SK-N-SH treated with all-trans-retinoic acid at 6 μM for 48 hours (cell line): ENCODE measurements at regions not wholly inside any gene's neighbourhood (a gene's known extent, or its start where the extent isn't known, plus 50 kb on each side); places are given as distances from the start of the nearest gene placed in this dataset.

Experiments used
- ATAC-seq: fragments of 200-7000 bp; cut with Tn5 transposase; 3 replicates; pipeline ENCODE4 v1.9.1; 2020; ENCODE audit warnings: mild to moderate bottlenecking, moderate library complexity
- ARNTL ChIP-seq: fragments of 450-650 bp; formaldehyde crosslinking; IDR thresholded peaks from 2 replicates; pipeline ENCODE4 v1.5.0; 2020; ENCODE audit warnings: low read depth, mild to moderate bottlenecking, moderate library complexity, borderline replicate concordance
- BACH2 ChIP-seq: fragments of 250-450 bp; sonication (Bioruptor Pico); IDR thresholded peaks from 2 replicates; pipeline ENCODE4 v1.9.0; 2021; ENCODE audit warnings: mild to moderate bottlenecking, borderline replicate concordance
- CREB5 ChIP-seq: fragments of 250-450 bp; sonication (Bioruptor Pico); IDR thresholded peaks from 2 replicates; pipeline ENCODE4 v1.5.1; 2020; ENCODE audit warnings: low read depth, mild to moderate bottlenecking, moderate library complexity
- CSDC2 ChIP-seq: fragments of 250-450 bp; sonication (Bioruptor Pico); IDR thresholded peaks from 2 replicates; pipeline ENCODE4 v1.5.0; 2020; ENCODE audit warnings: mild to moderate bottlenecking, moderate library complexity
- ESRRG ChIP-seq: fragments of 250-450 bp; sonication (Bioruptor Pico); IDR thresholded peaks from 2 replicates; pipeline ENCODE4 v1.6.1; 2021; ENCODE audit warnings: mild to moderate bottlenecking
- GLIS3 ChIP-seq: fragments of 250-450 bp; sonication (Bioruptor Pico); IDR thresholded peaks from 2 replicates; pipeline ENCODE4 v1.5.0; 2020; ENCODE audit warnings: mild to moderate bottlenecking, moderate library complexity
- ISL1 ChIP-seq: fragments of 250-450 bp; sonication (Bioruptor Pico); IDR thresholded peaks from 2 replicates; pipeline ENCODE4 v2.1.2; 2022; ENCODE audit warnings: mild to moderate bottlenecking, moderate library complexity
- OSR1 ChIP-seq: fragments of 250-450 bp; sonication (Bioruptor Pico); IDR thresholded peaks from 2 replicates; pipeline ENCODE4 v1.8.0; 2022; ENCODE audit warnings: moderate library complexity, mild to moderate bottlenecking, inconsistent platforms
- PATZ1 ChIP-seq: fragments of 250-450 bp; sonication (Bioruptor Pico); IDR thresholded peaks from 2 replicates; pipeline ENCODE4 v1.8.0; 2020; ENCODE audit warnings: mild to moderate bottlenecking, moderate library complexity, borderline replicate concordance
- RARB ChIP-seq: fragments of 250-450 bp; sonication (Bioruptor Pico); IDR thresholded peaks from 2 replicates; pipeline ENCODE4 v1.8.0; 2021; ENCODE audit warnings: mild to moderate bottlenecking, moderate library complexity
- SNAI2 ChIP-seq: fragments of 250-450 bp; sonication (Bioruptor Pico); IDR thresholded peaks from 2 replicates; pipeline ENCODE4 v1.5.0; 2020; ENCODE audit warnings: mild to moderate bottlenecking, moderate library complexity
- ZC3H10 ChIP-seq: fragments of 250-450 bp; sonication (Bioruptor Pico); IDR thresholded peaks from 2 replicates; pipeline ENCODE4 v1.5.1; 2021; ENCODE audit warnings: mild to moderate bottlenecking, moderate library complexity
- ZFP3 ChIP-seq: fragments of 250-450 bp; sonication (Bioruptor Pico); IDR thresholded peaks from 2 replicates; pipeline ENCODE4 v1.5.0; 2020; ENCODE audit warnings: mild to moderate bottlenecking, moderate library complexity
- ZFP30 ChIP-seq: fragments of 450-650 bp; formaldehyde crosslinking; IDR thresholded peaks from 2 replicates; pipeline ENCODE4 v1.5.0; 2022; ENCODE audit warnings: mild to moderate bottlenecking, moderate library complexity
- ZNF565 ChIP-seq: fragments of 450-650 bp; formaldehyde crosslinking; conservative IDR thresholded peaks from 2 replicates; pipeline ENCODE4 v1.5.0; 2020; ENCODE audit warnings: low read depth, mild to moderate bottlenecking, moderate library complexity
- ZNF70 ChIP-seq: fragments of 450-650 bp; formaldehyde crosslinking; IDR thresholded peaks from 2 replicates; pipeline ENCODE4 v1.5.0; 2020; ENCODE audit warnings: mild to moderate bottlenecking, moderate library complexity
- TF ChIP-seq, protein P1 (sequence below): fragments of 250-450 bp; sonication (Bioruptor Pico); IDR thresholded peaks from 2 replicates; pipeline ENCODE4 v1.5.0; 2020; ENCODE audit warnings: mild to moderate bottlenecking, moderate library complexity
- TF ChIP-seq, protein P2 (sequence below): fragments of 250-450 bp; sonication (Bioruptor Pico); IDR thresholded peaks from 2 replicates; pipeline ENCODE4 v1.5.1; 2021; ENCODE audit warnings: mild to moderate bottlenecking, moderate library complexity
- TF ChIP-seq, protein P3 (sequence below): fragments of 250-450 bp; sonication (Bioruptor Pico); IDR thresholded peaks from 2 replicates; pipeline ENCODE4 v1.8.0; 2021; ENCODE audit warnings: low read depth, mild to moderate bottlenecking, moderate library complexity, borderline replicate concordance

GRCh38 chr5:82730913-82731312 lies 346.3 kb downstream of the TMEM167A start:
- no peak for ATAC-seq
- TF ChIP-seq, protein P1, sequence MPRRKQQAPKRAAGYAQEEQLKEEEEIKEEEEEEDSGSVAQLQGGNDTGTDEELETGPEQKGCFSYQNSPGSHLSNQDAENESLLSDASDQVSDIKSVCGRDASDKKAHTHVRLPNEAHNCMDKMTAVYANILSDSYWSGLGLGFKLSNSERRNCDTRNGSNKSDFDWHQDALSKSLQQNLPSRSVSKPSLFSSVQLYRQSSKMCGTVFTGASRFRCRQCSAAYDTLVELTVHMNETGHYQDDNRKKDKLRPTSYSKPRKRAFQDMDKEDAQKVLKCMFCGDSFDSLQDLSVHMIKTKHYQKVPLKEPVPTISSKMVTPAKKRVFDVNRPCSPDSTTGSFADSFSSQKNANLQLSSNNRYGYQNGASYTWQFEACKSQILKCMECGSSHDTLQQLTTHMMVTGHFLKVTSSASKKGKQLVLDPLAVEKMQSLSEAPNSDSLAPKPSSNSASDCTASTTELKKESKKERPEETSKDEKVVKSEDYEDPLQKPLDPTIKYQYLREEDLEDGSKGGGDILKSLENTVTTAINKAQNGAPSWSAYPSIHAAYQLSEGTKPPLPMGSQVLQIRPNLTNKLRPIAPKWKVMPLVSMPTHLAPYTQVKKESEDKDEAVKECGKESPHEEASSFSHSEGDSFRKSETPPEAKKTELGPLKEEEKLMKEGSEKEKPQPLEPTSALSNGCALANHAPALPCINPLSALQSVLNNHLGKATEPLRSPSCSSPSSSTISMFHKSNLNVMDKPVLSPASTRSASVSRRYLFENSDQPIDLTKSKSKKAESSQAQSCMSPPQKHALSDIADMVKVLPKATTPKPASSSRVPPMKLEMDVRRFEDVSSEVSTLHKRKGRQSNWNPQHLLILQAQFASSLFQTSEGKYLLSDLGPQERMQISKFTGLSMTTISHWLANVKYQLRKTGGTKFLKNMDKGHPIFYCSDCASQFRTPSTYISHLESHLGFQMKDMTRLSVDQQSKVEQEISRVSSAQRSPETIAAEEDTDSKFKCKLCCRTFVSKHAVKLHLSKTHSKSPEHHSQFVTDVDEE (CRISPR knock-in tag) = no peak
- no peak for TF ChIP-seq SNAI2
- TF ChIP-seq ZFP30 = no peak
- no peak for TF ChIP-seq ZNF70 (CRISPR knock-in tag)
- TF ChIP-seq RARB (CRISPR knock-in tag) = no peak
- no peak for TF ChIP-seq ISL1 (CRISPR knock-in tag)
- no peak for TF ChIP-seq ARNTL (CRISPR knock-in tag)
- no peak for TF ChIP-seq CREB5 (CRISPR knock-in tag)
- TF ChIP-seq CSDC2 (CRISPR knock-in tag) = no peak
- TF ChIP-seq ZFP3 (CRISPR knock-in tag) = no peak
- no peak for TF ChIP-seq OSR1

DNA sequence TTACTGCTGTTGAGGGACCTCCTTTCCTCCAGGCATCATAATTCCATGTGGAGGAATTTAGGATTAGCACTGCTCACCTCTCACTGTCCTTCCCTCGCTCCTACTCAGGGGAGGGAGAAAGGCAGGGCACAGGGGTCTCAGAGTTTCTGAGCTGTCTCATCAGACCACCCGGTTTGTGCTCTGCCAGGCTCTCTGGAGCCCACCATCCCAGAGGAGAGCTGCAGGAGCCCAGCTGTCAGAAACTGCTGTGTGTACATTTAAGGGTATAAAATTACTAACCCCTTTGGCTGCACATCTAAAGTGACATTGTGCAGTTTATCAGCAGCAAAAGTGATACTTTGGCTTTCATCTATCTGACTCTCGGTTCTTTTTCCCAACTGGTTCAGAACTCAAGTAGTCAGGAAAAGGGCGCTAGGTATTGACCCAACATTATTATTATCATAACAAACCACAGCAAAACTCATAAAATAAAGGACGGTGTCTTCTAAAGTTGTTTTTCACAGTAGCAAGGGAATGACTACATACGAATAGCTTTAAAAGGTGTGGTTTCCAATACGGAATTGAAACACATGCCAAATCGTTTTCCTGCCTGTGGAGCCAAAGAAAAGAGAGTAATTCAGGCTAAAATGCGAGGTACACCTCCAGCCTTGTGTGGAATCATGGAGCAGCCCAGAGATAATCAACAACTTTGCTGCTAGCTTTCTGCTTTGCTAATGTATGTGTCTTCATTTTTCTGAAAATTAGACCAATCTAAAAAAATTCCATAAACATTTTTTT lies 348.1 kb downstream of the TMEM167A start:
- no peak for ATAC-seq

GRCh38 chr5:82723168-82723567 lies 354.0 kb downstream of the TMEM167A start:
- no peak for ATAC-seq
- TF ChIP-seq ZNF565 (CRISPR knock-in tag) = no peak
- TF ChIP-seq, protein P2, sequence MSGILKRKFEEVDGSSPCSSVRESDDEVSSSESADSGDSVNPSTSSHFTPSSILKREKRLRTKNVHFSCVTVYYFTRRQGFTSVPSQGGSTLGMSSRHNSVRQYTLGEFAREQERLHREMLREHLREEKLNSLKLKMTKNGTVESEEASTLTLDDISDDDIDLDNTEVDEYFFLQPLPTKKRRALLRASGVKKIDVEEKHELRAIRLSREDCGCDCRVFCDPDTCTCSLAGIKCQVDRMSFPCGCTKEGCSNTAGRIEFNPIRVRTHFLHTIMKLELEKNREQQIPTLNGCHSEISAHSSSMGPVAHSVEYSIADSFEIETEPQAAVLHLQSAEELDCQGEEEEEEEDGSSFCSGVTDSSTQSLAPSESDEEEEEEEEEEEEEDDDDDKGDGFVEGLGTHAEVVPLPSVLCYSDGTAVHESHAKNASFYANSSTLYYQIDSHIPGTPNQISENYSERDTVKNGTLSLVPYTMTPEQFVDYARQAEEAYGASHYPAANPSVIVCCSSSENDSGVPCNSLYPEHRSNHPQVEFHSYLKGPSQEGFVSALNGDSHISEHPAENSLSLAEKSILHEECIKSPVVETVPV = no peak
- TF ChIP-seq, protein P3, sequence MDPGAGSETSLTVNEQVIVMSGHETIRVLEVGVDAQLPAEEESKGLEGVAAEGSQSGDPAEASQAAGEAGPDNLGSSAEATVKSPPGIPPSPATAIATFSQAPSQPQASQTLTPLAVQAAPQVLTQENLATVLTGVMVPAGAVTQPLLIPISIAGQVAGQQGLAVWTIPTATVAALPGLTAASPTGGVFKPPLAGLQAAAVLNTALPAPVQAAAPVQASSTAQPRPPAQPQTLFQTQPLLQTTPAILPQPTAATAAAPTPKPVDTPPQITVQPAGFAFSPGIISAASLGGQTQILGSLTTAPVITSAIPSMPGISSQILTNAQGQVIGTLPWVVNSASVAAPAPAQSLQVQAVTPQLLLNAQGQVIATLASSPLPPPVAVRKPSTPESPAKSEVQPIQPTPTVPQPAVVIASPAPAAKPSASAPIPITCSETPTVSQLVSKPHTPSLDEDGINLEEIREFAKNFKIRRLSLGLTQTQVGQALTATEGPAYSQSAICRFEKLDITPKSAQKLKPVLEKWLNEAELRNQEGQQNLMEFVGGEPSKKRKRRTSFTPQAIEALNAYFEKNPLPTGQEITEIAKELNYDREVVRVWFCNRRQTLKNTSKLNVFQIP = no peak
- no peak for TF ChIP-seq ISL1 (CRISPR knock-in tag)
- no peak for TF ChIP-seq ZC3H10 (CRISPR knock-in tag)
- TF ChIP-seq ESRRG (CRISPR knock-in tag) = no peak
- no peak for TF ChIP-seq ZFP30
- no peak for TF ChIP-seq GLIS3 (CRISPR knock-in tag)
- TF ChIP-seq BACH2 = no peak
- no peak for TF ChIP-seq CREB5 (CRISPR knock-in tag)
- no peak for TF ChIP-seq RARB (CRISPR knock-in tag)
- TF ChIP-seq PATZ1 (CRISPR knock-in tag) = no peak
- TF ChIP-seq, protein P1 (CRISPR knock-in tag) = no peak

More for the DNA sequence above, 348.1 kb downstream of the TMEM167A start:
- TF ChIP-seq ZNF565 (CRISPR knock-in tag) (no peak), ARNTL (CRISPR knock-in tag) (no peak), BACH2 (no peak), ZFP30 (no peak), OSR1 (no peak), CSDC2 (CRISPR knock-in tag) (no peak), ZNF70 (CRISPR knock-in tag) (no peak)
- TF ChIP-seq, protein P3 = no peak
